ENCODE measurements at regions not wholly inside any gene's neighbourhood (a gene's known extent, or its start where the extent isn't known, plus 50 kb on each side); places are given as distances from the start of the nearest gene placed in this dataset.

DNA sequence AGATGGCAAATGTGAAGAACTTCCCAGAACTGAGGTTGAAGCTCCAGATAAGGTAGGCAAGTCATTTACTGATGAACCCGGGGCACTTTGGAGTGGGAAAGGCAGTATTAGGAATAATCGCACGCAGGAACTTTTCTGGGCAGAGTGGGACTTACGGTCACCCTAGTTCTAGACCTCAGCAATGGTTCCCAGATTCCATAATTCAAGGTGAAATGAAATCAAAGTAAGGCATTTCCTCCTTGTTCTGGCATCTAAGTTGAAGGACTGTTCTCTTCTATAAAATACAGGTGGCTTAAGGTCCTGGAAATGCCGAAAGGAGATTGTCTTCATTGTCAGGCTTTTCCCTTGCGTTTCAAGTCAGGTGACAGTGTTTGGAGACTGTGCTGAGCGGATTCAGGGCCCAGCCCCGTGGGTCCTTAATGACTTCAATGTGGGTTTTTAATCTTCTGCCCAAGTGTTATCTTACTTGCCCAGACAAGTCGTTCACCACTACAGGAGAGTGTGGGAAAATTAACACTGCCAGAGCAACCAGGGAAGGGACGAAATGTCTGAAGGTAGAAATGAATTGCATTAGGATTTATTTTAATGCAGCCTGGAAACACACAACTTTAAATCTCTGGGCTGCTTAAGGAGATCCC, 52.1 kb upstream of the STOX2 start:
- DNase-seq (ENCODE audit: low read depth) = no peak

DNA sequence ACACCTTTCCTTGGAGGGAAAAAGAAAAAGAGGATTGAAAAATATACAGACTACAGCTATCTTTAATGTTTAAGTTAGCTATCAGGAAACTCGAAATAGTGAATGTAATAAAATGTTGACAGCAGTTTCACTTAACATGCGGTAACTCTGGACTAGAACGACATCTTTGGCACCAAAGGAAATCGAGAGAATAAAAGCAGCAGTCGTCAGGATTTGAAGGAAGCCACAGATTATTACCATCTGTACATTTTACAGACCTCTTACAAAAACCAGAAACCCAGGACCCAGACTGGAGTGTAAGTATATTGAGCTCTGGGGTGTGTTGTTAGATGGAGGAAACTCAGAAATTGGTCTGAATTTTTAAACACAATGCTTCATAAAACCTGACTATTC, 51.6 kb upstream of the STOX2 start:
- DNase-seq (ENCODE audit: low read depth) = no peak
